Dedifferentiated amniotic fluid mesenchymal stem cell (primary cell): ENCODE measurements at regions not wholly inside any gene's neighbourhood (a gene's known extent, or its start where the extent isn't known, plus 50 kb on each side); places are given as distances from the start of the nearest gene placed in this dataset.

ENCODE experiments used
- DNase-seq: peaks from one replicate; pipeline ENCODE4 v3.0.0-alpha.2; 2016; ENCODE audit errors: extremely low spot score

DNA sequence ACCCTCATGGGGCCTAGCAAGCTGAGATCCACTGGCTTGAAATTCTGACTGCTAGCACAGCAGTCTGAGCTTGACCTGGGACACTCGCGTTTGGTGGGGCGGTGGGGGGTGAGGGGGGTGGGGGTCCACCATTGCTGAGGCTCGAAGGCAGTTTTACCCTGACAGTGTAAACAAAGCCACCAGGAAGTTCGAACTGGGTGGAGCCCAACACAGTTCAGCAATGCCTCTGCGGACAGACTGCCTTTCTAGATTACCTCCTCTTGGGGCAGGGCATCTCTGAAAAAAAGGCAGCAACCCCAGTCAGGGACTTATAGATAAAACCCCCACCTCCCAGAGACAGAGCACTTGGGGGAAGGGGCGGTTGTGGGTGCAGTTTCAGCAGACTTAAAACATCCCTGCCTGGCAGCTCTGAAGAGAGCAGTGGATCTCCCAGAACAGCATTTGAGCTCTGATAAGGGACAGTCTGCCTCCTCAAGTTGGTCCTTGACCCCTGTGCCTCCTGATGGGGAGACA is 149.7 kb upstream of the TANK start:
- no peak for DNase-seq

DNA sequence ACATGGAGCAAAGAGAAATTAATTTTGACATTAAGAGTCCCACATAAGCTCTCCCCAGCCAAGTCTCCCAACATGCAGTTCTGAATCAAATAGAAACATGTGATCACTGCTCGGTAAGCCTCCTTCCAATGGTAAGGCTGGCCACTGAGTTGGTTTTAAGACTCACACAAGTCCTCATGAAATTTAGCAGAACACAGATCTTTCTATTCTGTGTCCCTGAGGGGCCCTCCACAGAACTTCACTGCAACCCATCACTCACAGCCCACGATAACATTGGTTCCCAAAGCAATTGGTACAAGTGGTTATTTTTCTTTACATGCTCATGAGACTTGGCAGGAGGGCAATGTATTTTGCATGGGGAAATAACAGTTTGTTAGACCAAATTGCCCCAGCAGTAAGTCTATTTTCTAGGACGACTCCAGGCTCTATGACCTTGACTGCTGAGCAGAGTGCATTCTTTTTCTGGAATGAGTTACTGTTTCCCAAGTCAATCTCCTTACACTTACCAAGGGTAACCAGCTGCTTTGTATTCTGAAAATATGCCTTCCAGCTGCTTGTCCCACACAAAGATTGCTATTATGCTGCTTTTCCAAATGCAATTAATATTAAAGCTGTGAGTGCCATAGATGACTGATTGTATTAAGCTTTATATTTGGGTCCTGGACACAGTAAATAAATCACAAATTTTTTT is 142.3 kb upstream of the TANK start:
- no peak for DNase-seq

GRCh38 chr2:161019311-161019710 is 140.9 kb upstream of the TANK start:
- DNase-seq, result no peak

- no peak for DNase-seq
Observed at GRCh38 chr2:161020437-161020836, 139.8 kb upstream of the TANK start.

GRCh38 chr2:161028581-161028980 is 131.6 kb upstream of the TANK start:
- no peak for DNase-seq

DNA sequence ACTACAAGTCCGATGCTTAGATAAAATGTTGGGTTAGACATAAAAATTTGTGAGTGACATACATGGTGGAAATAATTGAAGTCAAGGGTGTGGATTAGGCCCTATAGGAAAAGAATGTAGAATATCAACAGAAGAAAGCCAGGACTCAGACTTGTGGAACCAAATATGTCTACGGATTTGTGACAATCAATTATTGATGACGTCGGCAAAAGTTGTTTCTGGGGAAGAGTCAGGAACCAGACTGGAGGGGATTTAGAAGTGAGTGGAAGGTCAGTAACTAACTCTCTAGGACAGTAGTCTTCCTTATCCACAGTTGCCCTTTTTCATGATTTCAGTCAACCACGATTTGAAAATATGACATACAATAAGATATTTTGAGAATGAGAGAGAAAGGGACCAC is 130.9 kb upstream of the TANK start:
- DNase-seq, result no peak

DNA sequence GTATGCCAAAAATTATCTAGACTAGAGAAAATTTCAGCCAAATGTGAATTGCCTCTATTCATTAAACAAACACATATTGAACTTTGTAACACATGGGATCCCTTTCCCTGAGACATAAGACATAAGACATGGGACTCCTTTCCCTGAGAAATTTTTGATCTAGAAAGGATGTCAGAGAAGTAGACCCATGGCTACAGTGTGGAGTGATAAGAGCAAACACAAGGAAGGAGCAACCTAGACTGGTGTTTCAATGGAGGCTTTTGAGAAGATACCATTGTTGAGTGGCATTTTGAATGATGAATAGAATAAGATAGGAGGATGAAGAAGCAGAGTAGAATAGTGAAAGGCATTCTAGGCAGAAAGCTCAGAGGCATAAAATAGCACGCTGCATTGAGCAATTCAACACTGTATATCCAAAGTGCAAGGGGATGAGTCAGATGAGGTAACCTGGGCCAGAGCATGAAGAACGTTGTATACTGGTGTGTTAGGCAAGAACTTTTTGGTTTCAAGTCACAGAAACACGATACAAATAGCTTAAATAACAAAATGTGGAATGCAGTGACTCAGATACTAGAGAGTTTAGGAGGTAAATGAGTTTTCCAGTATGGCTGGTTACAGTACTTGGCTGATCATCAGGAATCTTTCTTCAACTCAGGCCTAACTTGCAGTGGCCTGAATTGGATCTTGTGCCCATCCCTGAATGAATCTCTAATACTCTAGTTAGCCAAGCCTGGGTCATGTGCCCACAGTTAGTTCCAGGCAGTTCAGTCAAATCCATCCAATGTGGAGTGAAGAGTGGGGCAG is 129.8 kb upstream of the TANK start:
- peak; percentile 98 for DNase-seq

GRCh38 chr2:161031511-161031910 is 128.7 kb upstream of the TANK start:
- no peak for DNase-seq

GRCh38 chr2:161032635-161033034 is 127.6 kb upstream of the TANK start:
- DNase-seq, result no peak

DNA sequence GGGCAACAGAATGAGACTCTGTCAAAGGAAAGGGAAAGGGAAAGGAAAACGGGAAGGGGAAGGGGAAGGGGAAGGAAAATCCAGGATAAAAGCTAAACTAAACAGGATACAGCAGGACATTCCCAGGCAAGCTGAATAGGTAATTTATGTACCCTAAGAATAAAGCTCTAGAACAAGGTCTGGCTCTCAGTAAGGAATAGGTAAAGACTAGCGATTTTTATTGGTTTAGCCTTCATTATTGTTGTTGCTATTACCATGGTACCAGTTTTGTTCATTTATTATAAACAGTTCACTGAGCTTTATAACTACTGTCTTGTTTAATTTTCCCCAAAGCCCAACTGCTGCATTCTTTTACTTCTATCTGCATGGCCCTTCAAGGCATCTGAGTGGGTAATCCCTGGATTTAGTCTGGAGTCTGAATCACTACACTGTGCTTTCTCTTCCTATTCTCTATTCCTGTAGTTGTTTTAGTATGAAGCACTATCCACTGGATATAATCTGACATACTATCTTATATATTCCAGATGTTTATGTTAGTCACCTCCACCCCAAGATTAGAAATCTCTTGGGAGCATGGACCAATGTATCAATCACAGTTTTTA is 127.1 kb upstream of the TANK start:
- peak; percentile 69 for DNase-seq

- no peak for DNase-seq
Observed at GRCh38 chr2:161036926-161037325, 123.3 kb upstream of the TANK start.

- no peak for DNase-seq
Observed at GRCh38 chr2:161039071-161039470, 121.2 kb upstream of the TANK start.

DNA sequence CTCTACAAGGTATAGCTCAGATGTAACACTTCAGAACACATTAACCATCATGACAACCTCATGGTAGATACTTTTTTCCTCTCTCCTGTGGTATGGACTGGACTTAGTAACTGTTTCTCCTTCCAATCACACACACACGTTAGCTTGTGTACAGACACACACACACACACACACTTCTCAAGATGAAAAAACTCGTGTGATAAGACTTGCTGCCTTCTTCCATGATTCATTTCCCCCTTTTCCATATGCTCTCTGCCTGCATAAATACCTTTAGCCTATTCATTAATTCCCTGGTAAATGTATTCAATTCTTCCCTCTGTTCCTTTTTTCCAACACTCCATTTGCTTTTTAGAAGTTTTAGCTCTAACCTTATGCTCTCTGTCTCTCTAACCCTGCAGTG is 118.9 kb upstream of the TANK start:
- DNase-seq, result no peak

DNA sequence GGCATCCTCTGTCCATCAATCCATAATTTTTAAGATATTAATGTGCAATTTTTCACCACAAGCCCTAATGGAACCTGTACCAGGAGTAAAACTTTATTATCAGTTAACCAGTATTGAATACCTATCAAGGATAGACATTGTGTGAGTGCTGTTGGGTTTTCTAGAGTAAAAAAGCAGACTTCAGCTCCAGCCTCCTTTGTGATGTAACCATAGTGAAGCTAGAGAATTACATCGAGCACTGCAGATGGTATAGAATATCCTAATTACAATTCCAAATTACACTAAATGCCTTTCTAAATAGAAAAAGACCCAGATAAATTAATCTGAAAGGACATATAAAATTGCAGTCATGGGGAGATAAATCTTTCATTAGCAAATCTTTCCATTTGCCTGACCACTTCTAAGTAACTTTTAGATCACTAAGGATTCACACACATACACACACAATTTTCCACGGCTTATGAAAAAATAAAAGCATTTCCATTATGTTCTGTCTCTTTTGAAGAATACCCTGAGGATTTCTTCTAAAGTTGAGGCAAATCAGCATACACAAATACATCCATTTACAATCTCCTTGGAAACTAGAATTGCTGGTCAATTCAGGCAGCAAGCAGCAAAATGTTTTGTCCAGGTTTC is 117.1 kb upstream of the TANK start:
- DNase-seq, result no peak

DNA sequence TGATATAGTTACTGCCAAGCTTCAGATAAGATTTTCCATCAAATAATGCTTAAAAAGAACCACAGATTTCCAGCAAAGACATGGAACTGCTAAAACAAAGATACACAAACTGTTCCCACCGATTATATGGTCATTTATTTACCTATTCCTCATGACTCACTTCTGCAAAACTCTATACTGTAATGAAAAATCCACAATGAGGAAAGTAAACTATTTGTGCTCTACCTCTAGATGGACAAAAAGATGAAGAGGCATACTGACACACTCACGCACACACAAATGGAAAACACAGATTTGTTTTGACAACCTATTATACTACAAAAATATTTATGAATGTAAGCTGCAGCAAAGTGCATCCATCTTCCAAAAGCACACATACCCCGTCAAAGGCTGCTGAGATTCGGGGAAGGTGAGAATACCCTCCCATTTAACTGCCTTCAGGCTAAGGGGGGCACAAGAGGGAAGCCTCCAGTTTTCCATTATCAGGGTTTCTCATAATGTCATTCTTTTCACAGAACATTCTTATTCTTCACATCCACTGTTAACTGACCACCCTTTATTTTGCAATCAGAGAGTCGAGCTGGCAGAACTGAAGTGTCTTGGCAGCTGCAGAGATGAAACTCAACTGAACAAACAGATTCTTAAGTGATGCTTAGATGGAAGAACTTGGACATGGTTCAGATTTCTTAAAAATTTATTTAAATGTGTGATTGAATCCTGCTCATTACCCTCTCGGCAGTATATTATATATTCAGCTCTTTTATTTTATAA is 115.9 kb upstream of the TANK start:
- DNase-seq, result peak; percentile 49

DNA sequence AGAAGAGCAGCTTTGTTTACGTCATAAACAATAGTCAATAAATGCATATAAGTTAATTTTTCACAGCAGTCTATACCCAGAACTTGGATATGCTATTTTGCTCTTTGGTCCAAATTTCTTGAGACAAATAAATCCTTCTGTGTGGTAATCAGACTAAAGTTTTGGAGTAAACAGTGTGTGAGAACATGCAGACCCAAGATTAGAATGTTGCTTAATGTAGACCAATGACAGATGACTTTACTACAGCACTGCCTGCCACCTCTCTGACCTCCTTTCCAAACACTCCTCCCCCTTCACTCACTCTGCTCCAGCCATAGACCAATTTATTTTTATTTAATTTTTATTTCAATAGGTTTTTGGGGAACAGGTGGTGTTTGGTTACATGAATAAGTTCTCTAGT is 115.3 kb upstream of the TANK start:
- no peak for DNase-seq

DNA sequence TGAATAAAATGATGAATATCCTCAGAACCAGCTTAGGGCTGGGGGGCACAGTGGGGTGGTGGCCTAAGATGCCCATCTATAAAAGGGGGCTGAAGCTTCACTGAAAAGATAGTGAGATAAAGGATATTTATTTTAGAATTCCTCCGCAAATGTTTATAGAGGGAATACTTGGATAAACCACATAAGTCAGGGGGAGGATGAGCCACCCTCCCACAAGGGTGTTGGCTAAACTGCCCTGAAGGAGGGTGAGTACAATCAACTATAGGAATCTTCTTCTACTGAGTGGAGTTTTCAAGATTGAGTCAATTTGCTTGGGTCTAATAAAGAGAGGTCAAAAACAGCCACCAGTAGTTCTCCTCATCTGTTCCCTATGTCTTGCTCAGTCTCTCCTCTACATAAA is 114.5 kb upstream of the TANK start:
- no peak for DNase-seq

DNA sequence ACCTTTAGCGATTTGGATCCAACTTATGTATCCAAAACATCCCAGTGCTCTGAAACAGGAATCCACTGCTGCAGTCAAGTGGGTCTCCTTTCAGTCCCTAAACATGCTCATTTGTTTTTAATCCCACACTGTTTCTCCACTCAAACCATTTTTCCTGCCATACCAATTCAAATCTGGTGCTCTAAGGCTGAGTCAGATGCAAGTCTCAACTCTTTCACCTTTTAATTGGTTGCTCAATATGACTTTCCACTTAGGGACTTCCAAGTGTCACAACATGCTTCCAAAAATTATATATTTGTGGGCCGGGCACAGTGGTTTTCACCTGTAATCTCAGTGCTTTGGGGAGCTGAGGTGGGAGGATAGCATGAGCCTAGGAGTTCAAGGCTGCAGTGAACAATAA is 113.4 kb upstream of the TANK start:
- no peak for DNase-seq

DNA sequence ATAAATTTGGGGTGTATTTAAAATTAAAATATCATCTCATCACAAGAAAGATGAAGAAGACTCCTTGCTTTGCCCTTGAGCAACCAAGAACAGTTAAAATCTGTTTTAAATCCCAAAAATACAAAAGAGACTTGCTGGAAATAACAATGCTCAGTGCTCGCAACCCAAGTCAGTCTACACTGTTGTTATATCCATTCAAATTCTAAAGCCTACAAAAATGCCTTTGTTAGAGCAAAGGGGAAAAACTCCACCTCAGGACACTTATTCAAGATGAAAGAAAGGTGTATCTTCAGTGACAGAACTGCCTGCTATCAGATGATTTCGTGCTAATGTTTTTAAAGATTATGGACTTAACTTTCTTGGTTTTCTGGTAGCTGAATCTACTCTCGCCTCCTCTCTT is 111.9 kb upstream of the TANK start:
- no peak for DNase-seq

GRCh38 chr2:161049559-161049958 is 110.7 kb upstream of the TANK start:
- no peak for DNase-seq

- DNase-seq, result no peak
Observed at GRCh38 chr2:161052214-161052613, 108.0 kb upstream of the TANK start.

DNA sequence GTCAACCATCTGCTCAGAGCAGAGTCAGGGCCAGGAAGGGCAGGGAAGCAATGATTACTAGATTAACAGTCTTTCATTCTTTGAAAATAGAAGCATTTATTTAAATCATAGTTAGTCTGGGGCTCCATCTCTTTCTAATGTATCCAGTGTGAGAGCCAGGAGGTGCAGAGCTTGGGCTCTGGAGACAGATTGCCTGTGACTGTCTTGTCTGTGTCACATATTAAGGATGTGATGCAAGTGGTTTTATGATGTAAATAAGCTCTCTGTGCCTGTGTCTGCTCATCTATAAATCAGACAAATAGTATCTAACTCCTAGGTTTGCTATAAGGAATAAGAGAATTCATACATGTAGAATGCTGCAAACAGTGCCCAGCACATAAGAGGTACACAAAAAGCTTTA is 104.9 kb upstream of the TANK start:
- DNase-seq, result no peak
